Neural progenitor cell (in vitro differentiated cells): ENCODE measurements at regions not wholly inside any gene's neighbourhood (a gene's known extent, or its start where the extent isn't known, plus 50 kb on each side); places are given as distances from the start of the nearest gene placed in this dataset.

Experiments used
- EZH2 ChIP-seq: fragments of 200-600 bp; sonication (generic); IDR thresholded peaks from 2 replicates; pipeline ENCODE4 v1.6.1; 2017; ENCODE audit warnings: antibody characterized with exemption, mild to moderate bottlenecking, moderate library complexity
- TF ChIP-seq, protein P1 (sequence below): fragments of 200-600 bp; sonication (generic); IDR thresholded peaks from 2 replicates; pipeline ENCODE4 v1.5.1; 2017; ENCODE audit warnings: antibody characterized with exemption, mild to moderate bottlenecking

- TF ChIP-seq, protein P1, sequence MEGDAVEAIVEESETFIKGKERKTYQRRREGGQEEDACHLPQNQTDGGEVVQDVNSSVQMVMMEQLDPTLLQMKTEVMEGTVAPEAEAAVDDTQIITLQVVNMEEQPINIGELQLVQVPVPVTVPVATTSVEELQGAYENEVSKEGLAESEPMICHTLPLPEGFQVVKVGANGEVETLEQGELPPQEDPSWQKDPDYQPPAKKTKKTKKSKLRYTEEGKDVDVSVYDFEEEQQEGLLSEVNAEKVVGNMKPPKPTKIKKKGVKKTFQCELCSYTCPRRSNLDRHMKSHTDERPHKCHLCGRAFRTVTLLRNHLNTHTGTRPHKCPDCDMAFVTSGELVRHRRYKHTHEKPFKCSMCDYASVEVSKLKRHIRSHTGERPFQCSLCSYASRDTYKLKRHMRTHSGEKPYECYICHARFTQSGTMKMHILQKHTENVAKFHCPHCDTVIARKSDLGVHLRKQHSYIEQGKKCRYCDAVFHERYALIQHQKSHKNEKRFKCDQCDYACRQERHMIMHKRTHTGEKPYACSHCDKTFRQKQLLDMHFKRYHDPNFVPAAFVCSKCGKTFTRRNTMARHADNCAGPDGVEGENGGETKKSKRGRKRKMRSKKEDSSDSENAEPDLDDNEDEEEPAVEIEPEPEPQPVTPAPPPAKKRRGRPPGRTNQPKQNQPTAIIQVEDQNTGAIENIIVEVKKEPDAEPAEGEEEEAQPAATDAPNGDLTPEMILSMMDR: no peak
- TF ChIP-seq EZH2: no peak
Measured at GRCh38 chr16:17770104-17770503, 299.3 kb upstream of the XYLT1 start.
